Thoracic aorta (tissue), 2 donors: ENCODE measurements at regions not wholly inside any gene's neighbourhood (a gene's known extent, or its start where the extent isn't known, plus 50 kb on each side); places are given as distances from the start of the nearest gene placed in this dataset.
"Not testable (repeated sequence)": the region's sequence is repeated elsewhere in the genome, so short reads cannot be mapped to it uniquely, and the experiment has no call there.

ENCODE experiments used
- ATAC-seq: fragments of 150-250 bp; one replicate; pipeline ENCODE4 v1.8.0; 2017; ENCODE audit warnings: low read depth; ENCODE audit not compliant: insufficient number of reproducible peaks, low FRiP score
- DNase-seq: peaks from one replicate; pipeline ENCODE4 v3.0.0-alpha.2; 2020; ENCODE audit warnings: low spot score
- H3K27ac ChIP-seq, 2 donors: fragments of 200-600 bp; sonication (generic); 1 replicate in 1 of 2; 2 replicates in 1 of 2; pipeline ENCODE4 v1.5.1; 2016; ENCODE audit warnings: mild to moderate bottlenecking in 2 of 2, moderate library complexity in 2 of 2
- H3K27me3 ChIP-seq: fragments of 200-600 bp; sonication (generic); replicated peaks from 2 replicates; pipeline ENCODE4 v1.6.0; 2016; ENCODE audit warnings: mild to moderate bottlenecking; ENCODE audit not compliant: insufficient read depth
- H3K36me3 ChIP-seq: fragments of 200-600 bp; sonication (generic); one replicate; pipeline ENCODE4 v1.5.1; 2016
- H3K4me1 ChIP-seq, 2 donors: fragments of 200-600 bp; sonication (generic); 1 replicate in 1 of 2; 2 replicates in 1 of 2; pipeline versions ENCODE4 v1.5.1 to v1.6.0; 2016; ENCODE audit warnings: low read depth in 2 of 2, mild to moderate bottlenecking in 1 of 2; ENCODE audit not compliant: control insufficient read depth in 1 of 2
- H3K4me3 ChIP-seq: fragments of 200-600 bp; sonication (generic); 2 replicates; pipeline ENCODE4 v1.5.1; 2016; ENCODE audit warnings: mild to moderate bottlenecking
- H3K9me3 ChIP-seq: fragments of 200-600 bp; sonication (generic); 2 replicates; pipeline ENCODE4 v1.5.1; 2016
- CTCF ChIP-seq: fragments of 200-600 bp; sonication (generic); IDR thresholded peaks from one replicate; pipeline ENCODE4 v1.5.1; 2019; ENCODE audit warnings: antibody characterized with exemption

- H3K27ac ChIP-seq = peak overlapping the region in 1 of 2 donors; percentile 34
- no peaks in the 10 kb centered on the region for H3K36me3 ChIP-seq
- no peaks in the 10 kb centered on the region for H3K9me3 ChIP-seq
- no peak for DNase-seq
- H3K4me1 ChIP-seq = peaks cover 16 to 35% of the 10 kb centered on the region in 2 donors
- H3K27me3 ChIP-seq = no peaks in the 10 kb centered on the region
- no peak for ATAC-seq
- no peak overlapping the region for H3K4me3 ChIP-seq
- TF ChIP-seq CTCF = no peak
Measured at GRCh38 chr2:21774691-21775368, 651.1 kb downstream of the TDRD15 start.

- no peak overlapping the region for H3K4me3 ChIP-seq
- H3K9me3 ChIP-seq = no peaks in the 10 kb centered on the region
- H3K27me3 ChIP-seq = no peaks in the 10 kb centered on the region
- no peak for ATAC-seq
- peaks cover 1 to 4% of the 10 kb centered on the region in 2 donors for H3K4me1 ChIP-seq
- DNase-seq = no peak
- H3K36me3 ChIP-seq = no peaks in the 10 kb centered on the region
- no peak for TF ChIP-seq CTCF
- no peak overlapping the region for H3K27ac ChIP-seq
Measured at GRCh38 chr2:21779786-21780185, 656.0 kb downstream of the TDRD15 start.

- H3K36me3 ChIP-seq = no peaks in the 10 kb centered on the region
- ATAC-seq = no peak
- no peaks in the 10 kb centered on the region for H3K27me3 ChIP-seq
- no peaks in the 10 kb centered on the region for H3K4me1 ChIP-seq
- no peak for DNase-seq
- no peak overlapping the region for H3K4me3 ChIP-seq
- TF ChIP-seq CTCF = no peak
- no peak overlapping the region for H3K27ac ChIP-seq
- H3K9me3 ChIP-seq = no peaks in the 10 kb centered on the region
Measured at GRCh38 chr2:21781962-21782361, 658.2 kb downstream of the TDRD15 start.

GRCh38 chr2:21782866-21783265, 659.1 kb downstream of the TDRD15 start:
- Histone ChIP-seq H3K4me1 (no peaks in the 10 kb centered on the region), H3K9me3 (no peaks in the 10 kb centered on the region), H3K27ac (no peak overlapping the region), H3K36me3 (no peaks in the 10 kb centered on the region), H3K4me3 (no peak overlapping the region), H3K27me3 (no peaks in the 10 kb centered on the region)
- no peak for TF ChIP-seq CTCF
- ATAC-seq (no peak), DNase-seq (no peak)

GRCh38 chr2:21787941-21788340, 664.2 kb downstream of the TDRD15 start:
- Histone ChIP-seq H3K4me3 (no peak overlapping the region), H3K27ac (no peak overlapping the region), H3K27me3 (no peaks in the 10 kb centered on the region), H3K4me1 (peaks cover 1 to 6% of the 10 kb centered on the region in 2 donors), H3K36me3 (no peaks in the 10 kb centered on the region), H3K9me3 (no peaks in the 10 kb centered on the region)
- DNase-seq (no peak), ATAC-seq (no peak)
- TF ChIP-seq CTCF = no peak

- H3K27me3 ChIP-seq, H3K36me3 ChIP-seq, H3K9me3 ChIP-seq, H3K4me3 ChIP-seq, ATAC-seq, DNase-seq, H3K27ac ChIP-seq: not testable (repeated sequence)
- H3K4me1 ChIP-seq = peaks cover 18 to 26% of the 10 kb centered on the region in 2 donors
Measured at GRCh38 chr2:21790311-21790710, 666.5 kb downstream of the TDRD15 start.
